ENCODE measurements at regions not wholly inside any gene's neighbourhood (a gene's known extent, or its start where the extent isn't known, plus 50 kb on each side); places are given as distances from the start of the nearest gene placed in this dataset.

DNA sequence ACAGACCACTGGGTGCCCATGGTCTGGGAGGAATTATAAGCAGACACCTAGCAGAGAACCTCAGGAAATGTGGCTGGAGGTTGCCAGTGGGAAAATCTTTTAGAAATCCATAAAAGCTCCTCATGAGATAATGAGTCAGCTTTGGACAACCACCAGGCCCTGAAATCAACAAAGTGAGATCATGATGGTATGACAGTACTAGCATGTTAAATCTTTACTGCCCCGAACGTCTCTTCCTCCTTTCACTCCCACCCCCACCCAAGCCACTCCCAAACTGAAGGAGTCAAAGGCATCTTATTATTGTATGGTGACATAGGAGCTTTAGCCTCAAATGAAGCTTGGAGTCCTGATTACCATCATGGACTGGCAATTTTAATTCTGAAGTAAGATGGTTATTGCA, 240.0 kb downstream of the DIO2 start:
- H3K27ac ChIP-seq (ENCODE audit: low read depth, low read length, poor library complexity, severe bottlenecking) = no peak overlapping the region
- no peak for DNase-seq (ENCODE audit: low spot score)
- BruUV-seq (replicated peaks) = no TSS peak
- no peaks in the 10 kb centered on the region for H3K36me3 ChIP-seq (ENCODE audit: insufficient read depth, low read length)
- intact Hi-C loops (cut with micrococcal nuclease; ENCODE audit: unreplicated experiment) = no loop called here
- CTCF ChIA-PET (ENCODE audit: unreplicated experiment) = interaction anchor here (0.6 kb wide), 1 partner anchor 28 kb away, joined by 9 read pairs; no protein-coding TSS in a partner anchor
- no peaks in the 10 kb centered on the region for H4K20me1 ChIP-seq (ENCODE audit: insufficient read depth, low read length)
- no peaks in the 10 kb centered on the region for H3K9me2 ChIP-seq (ENCODE audit: insufficient read depth, low read length)
- no peak overlapping the region for H3K4me3 ChIP-seq (ENCODE audit: low read depth, low read length, poor library complexity, severe bottlenecking)
- POLR2A ChIA-PET = interaction anchor here (0.6 to 0.7 kb wide), 3 partner anchors 11 to 191 kb away, joined by 3 read pairs; no protein-coding TSS in a partner anchor
- no peaks in the 10 kb centered on the region for H3K9me3 ChIP-seq (ENCODE audit: low read length)
- no peaks in the 10 kb centered on the region for H3K4me1 ChIP-seq (ENCODE audit: insufficient read depth, low read length, poor library complexity, severe bottlenecking)
- no peaks in the 10 kb centered on the region for H3K79me2 ChIP-seq (ENCODE audit: insufficient read depth, low read depth, low read length)
- H2AFZ ChIP-seq (ENCODE audit: low read length) = no peak overlapping the region
- TF ChIP-seq CTCF (conservative IDR thresholded peaks at IDR 0.05; ENCODE audit: low read length) (no peak), EZH2phosphoT487 (IDR thresholded peaks at IDR 0.05; ENCODE audit: borderline replicate concordance, low read depth, low read length) (no peak)
- no peak overlapping the region for H3K4me2 ChIP-seq (ENCODE audit: low read length)

GRCh38 chr14:79967453-79967852, 243.9 kb downstream of the DIO2 start:
- CTCF ChIA-PET (ENCODE audit: unreplicated experiment) = interaction anchor here (0.5 kb wide), 1 partner anchor 1097 kb away, joined by 3 read pairs; no protein-coding TSS in a partner anchor
- no peak overlapping the region for H3K4me3 ChIP-seq (ENCODE audit: low read depth, low read length, poor library complexity, severe bottlenecking)
- no peak for DNase-seq (ENCODE audit: low spot score)
- H3K79me2 ChIP-seq (ENCODE audit: insufficient read depth, low read depth, low read length) = no peaks in the 10 kb centered on the region
- no peaks in the 10 kb centered on the region for H4K20me1 ChIP-seq (ENCODE audit: insufficient read depth, low read length)
- no peak overlapping the region for H2AFZ ChIP-seq (ENCODE audit: low read length)
- no TSS peak for BruUV-seq (replicated peaks)
- no peaks in the 10 kb centered on the region for H3K4me1 ChIP-seq (ENCODE audit: insufficient read depth, low read length, poor library complexity, severe bottlenecking)
- H3K4me2 ChIP-seq (ENCODE audit: low read length) = no peak overlapping the region
- H3K9me2 ChIP-seq (ENCODE audit: insufficient read depth, low read length) = no peaks in the 10 kb centered on the region
- TF ChIP-seq CTCF (conservative IDR thresholded peaks at IDR 0.05; ENCODE audit: low read length) (no peak), EZH2phosphoT487 (IDR thresholded peaks at IDR 0.05; ENCODE audit: borderline replicate concordance, low read depth, low read length) (no peak)
- no peak overlapping the region for H3K27ac ChIP-seq (ENCODE audit: low read depth, low read length, poor library complexity, severe bottlenecking)
- no peaks in the 10 kb centered on the region for H3K36me3 ChIP-seq (ENCODE audit: insufficient read depth, low read length)
- intact Hi-C loops (cut with micrococcal nuclease; ENCODE audit: unreplicated experiment) = no loop called here
- POLR2A ChIA-PET = interaction anchor here (0.6 kb wide), 1 partner anchor 554 kb away, joined by 7 read pairs; no protein-coding TSS in a partner anchor
- H3K9me3 ChIP-seq (ENCODE audit: low read length) = no peaks in the 10 kb centered on the region

DNA sequence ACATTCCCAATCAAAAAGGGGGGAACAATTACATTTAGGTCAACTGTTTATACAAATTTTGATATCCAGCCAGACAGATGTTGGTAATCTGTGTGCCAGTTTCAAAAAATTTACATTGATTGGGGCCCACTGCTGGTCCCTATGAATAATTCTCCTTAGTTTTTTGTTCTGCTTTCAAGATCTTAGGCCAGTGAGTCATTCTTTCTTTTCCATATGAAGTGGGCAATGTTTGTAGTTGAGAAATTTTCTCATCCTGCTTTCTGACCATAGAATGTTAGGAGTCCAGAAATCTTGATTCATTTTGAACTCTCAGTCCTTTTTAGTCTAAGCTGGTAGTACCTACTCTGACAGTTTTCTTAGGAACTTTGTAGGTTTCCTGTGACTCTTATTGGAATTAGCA, 244.3 kb downstream of the DIO2 start:
- Histone ChIP-seq H3K9me3 (ENCODE audit: low read length) (no peaks in the 10 kb centered on the region), H3K4me1 (ENCODE audit: insufficient read depth, low read length, poor library complexity, severe bottlenecking) (no peaks in the 10 kb centered on the region), H3K36me3 (ENCODE audit: insufficient read depth, low read length) (no peaks in the 10 kb centered on the region), H3K4me2 (ENCODE audit: low read length) (no peak overlapping the region), H2AFZ (ENCODE audit: low read length) (no peak overlapping the region), H3K79me2 (ENCODE audit: insufficient read depth, low read depth, low read length) (no peaks in the 10 kb centered on the region), H3K4me3 (ENCODE audit: low read depth, low read length, poor library complexity, severe bottlenecking) (no peak overlapping the region), H4K20me1 (ENCODE audit: insufficient read depth, low read length) (no peaks in the 10 kb centered on the region), H3K9me2 (ENCODE audit: insufficient read depth, low read length) (no peaks in the 10 kb centered on the region), H3K27ac (ENCODE audit: low read depth, low read length, poor library complexity, severe bottlenecking) (no peak overlapping the region)
- CTCF ChIA-PET (ENCODE audit: unreplicated experiment) = no interaction called here
- TF ChIP-seq EZH2phosphoT487 (IDR thresholded peaks at IDR 0.05; ENCODE audit: borderline replicate concordance, low read depth, low read length) (no peak), CTCF (conservative IDR thresholded peaks at IDR 0.05; ENCODE audit: low read length) (no peak)
- intact Hi-C loops (cut with micrococcal nuclease; ENCODE audit: unreplicated experiment) = no loop called here
- DNase-seq (ENCODE audit: low spot score) = no peak
- BruUV-seq (replicated peaks) = no TSS peak
- POLR2A ChIA-PET = interaction anchor here (0.6 kb wide), 1 partner anchor 553 kb away, joined by 7 read pairs; no protein-coding TSS in a partner anchor

Data from OCI-LY7 (cell line).